ENCODE measurements at regions not wholly inside any gene's neighbourhood (a gene's known extent, or its start where the extent isn't known, plus 50 kb on each side); places are given as distances from the start of the nearest gene placed in this dataset.
"Not testable (repeated sequence)": the region's sequence is repeated elsewhere in the genome, so short reads cannot be mapped to it uniquely, and the experiment has no call there.

DNA sequence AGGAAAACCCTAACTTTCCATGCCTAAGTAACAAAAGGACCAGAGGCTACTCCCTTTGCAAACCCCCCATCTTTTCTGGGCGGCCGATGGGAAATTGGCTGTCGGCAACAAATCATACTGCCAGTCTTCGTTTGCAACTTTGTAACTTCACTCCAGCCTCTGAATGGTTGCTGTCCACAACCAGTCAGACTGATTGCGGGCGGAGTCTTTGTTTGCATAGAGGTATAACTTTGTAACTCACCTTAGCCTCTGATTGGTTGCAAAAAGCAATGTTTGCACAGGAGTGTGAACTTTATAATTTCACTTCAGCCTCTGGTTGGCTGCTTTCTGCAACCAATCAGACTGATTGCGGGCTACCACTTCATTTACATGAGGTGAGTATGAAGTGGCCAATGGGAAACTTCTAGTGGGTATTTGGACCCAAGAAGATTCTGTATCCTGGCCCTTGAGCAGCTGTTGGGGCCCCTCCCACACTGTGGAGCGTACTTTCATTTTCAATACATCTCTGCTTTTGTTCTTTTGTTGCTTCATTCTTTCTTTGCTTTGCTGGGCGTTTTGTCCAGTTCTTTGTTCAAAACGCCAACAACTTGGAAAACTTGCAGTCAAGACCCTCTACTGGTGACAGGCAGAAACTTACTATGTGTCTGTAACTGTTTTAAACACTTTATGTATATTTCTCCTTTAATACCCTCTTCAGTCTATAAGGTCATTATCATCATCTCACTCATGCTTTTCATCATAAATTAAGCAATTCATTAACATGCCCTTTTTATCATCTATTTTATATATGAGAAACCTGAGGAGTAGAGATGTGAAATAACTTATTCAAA lies 55.8 kb upstream of the PPP1R12A start:
- not testable (repeated sequence) for DNase-seq

DNA sequence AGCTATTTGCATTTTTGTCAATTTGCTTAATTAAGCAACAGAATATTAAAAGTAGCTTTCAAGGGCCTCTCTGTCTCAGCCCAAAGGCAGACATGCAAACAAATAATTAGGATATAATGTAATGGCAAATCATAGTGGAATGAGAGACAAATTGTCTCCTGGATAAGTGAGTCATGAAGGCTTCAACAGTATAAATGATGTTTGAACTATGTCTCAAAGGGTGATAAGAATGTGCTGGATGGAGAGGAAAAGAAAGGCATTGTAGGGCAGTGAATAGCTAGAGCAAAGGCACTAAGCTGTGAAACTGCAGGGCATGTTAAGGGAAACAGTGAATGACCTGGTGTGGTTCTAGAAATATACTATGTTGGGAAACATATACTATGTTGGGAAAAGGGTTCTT lies 53.5 kb upstream of the PPP1R12A start:
- no peak for DNase-seq

DNA sequence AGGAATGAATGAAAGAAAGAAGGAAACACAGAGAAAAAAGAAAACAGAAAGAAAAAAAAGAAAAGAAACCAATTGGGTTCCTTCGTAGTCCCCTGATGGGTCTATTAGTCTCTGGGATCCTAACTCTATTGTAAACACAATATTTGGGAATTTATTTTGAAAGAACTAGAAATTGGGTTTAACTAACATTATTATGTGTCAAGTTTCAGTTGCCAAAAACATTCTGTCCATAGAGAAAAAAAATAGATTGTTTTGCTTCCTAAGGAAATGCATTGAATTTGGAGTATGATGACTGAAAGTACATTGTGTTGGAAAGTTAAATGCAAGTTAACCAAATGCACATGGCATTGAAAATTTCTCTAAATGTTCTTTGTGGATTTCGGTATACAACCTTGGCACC lies 52.8 kb upstream of the PPP1R12A start:
- DNase-seq, result no peak
